HFFc6 (cell line): ENCODE measurements at regions not wholly inside any gene's neighbourhood (a gene's known extent, or its start where the extent isn't known, plus 50 kb on each side); places are given as distances from the start of the nearest gene placed in this dataset.

Experiments used
- DNase-seq: peaks from one replicate; pipeline ENCODE4 v3.0.0-alpha.2; 2018
- H3K27ac Mint-ChIP-seq: 2 replicates; pipeline ENCODE4 v1.8.0; 2020; ENCODE audit warnings: mild to moderate bottlenecking, mixed read lengths
- H3K27me3 Mint-ChIP-seq: 2 replicates; pipeline ENCODE4 v1.8.0; 2021; ENCODE audit warnings: mild to moderate bottlenecking, moderate library complexity, mixed read lengths; ENCODE audit not compliant: insufficient read depth
- H3K36me3 Mint-ChIP-seq: 2 replicates; pipeline ENCODE4 v1.8.0; 2021; ENCODE audit warnings: low read depth, mixed read lengths
- H3K4me1 Mint-ChIP-seq: 2 replicates; pipeline ENCODE4 v1.8.0; 2020; ENCODE audit warnings: low read depth, mixed read lengths
- H3K4me3 Mint-ChIP-seq: 2 replicates; pipeline ENCODE4 v1.8.0; 2020; ENCODE audit warnings: mild to moderate bottlenecking, moderate library complexity, mixed read lengths
- H3K9me3 Mint-ChIP-seq: 2 replicates; pipeline ENCODE4 v1.8.0; 2020; ENCODE audit warnings: mild to moderate bottlenecking, mixed read lengths
- CTCF ChIP-seq: fragments of 200-600 bp; sonication (generic); IDR thresholded peaks from 2 replicates; pipeline ENCODE4 v1.5.0; 2021; ENCODE audit warnings: antibody characterized with exemption, mild to moderate bottlenecking

GRCh38 chr2:17058772-17059402 lies 393.3 kb upstream of the CYRIA start:
- no peak overlapping the region for H3K27ac Mint-ChIP-seq
- no peak for DNase-seq
- no peaks in the 10 kb centered on the region; the same call in 1 of the 2 replicates for H3K27me3 Mint-ChIP-seq
- no peak for TF ChIP-seq CTCF
- H3K36me3 Mint-ChIP-seq = no peaks in the 10 kb centered on the region
- H3K9me3 Mint-ChIP-seq = peaks cover 42% of the 10 kb centered on the region
- H3K4me3 Mint-ChIP-seq = no peak overlapping the region
- no peaks in the 10 kb centered on the region for H3K4me1 Mint-ChIP-seq

DNA sequence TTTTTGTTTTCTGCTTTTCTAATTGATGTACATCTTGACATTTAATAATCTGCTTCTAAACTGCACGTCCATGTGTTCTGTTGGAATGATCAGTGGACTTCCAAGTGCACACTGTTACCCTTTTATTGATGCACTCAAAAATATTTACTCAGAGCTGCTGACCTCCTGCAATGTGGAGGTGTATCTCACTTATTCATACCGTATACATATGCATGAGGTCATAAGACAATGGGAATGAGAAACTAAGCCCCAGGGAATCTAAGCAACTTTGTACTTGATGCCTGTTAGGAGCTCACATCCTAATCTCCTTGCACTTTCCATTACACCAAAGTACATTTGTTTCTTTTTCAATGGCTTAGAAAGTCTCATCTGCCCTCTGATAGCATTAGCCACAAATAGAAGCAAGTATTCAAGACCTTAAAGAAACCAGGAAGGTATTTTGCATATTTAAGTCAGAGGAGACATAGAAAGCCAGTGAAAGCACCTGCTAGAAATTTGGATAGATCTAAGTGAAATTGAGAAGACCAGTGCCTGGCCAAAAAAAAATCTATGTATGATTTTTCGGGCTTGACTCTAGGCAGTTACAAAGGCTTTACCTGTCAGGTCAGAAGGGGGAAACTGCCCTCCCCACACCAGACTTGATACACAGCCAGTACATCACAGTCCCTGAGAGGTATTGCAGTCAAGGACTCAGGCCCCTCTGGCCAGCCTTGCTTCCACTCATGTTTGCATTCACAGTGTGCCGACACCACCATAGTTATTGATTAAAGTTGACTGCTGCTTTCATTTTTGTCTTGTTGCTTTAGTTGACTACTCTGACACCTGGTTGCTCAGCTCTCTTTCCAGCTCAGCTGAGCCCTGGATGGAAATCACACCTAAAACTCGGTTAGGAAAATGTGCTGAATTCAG lies 391.7 kb upstream of the CYRIA start:
- H3K9me3 Mint-ChIP-seq = peaks cover 51% of the 10 kb centered on the region
- no peaks in the 10 kb centered on the region for H3K36me3 Mint-ChIP-seq
- no peak for TF ChIP-seq CTCF
- no peak for DNase-seq
- no peak overlapping the region for H3K27ac Mint-ChIP-seq
- no peaks in the 10 kb centered on the region for H3K4me1 Mint-ChIP-seq
- no peak overlapping the region for H3K4me3 Mint-ChIP-seq
- H3K27me3 Mint-ChIP-seq = no peaks in the 10 kb centered on the region

- no peaks in the 10 kb centered on the region for H3K36me3 Mint-ChIP-seq
- no peak overlapping the region for H3K4me3 Mint-ChIP-seq
- H3K4me1 Mint-ChIP-seq = no peaks in the 10 kb centered on the region
- DNase-seq = no peak
- no peaks in the 10 kb centered on the region; the same call in 1 of the 2 replicates for H3K27me3 Mint-ChIP-seq
- H3K27ac Mint-ChIP-seq = no peak overlapping the region
- peaks cover 57% of the 10 kb centered on the region for H3K9me3 Mint-ChIP-seq
- TF ChIP-seq CTCF = no peak
These were observed 390.6 kb upstream of the CYRIA start for GRCh38 chr2:17056236-17056635.

GRCh38 chr2:17052001-17052400 lies 386.4 kb upstream of the CYRIA start:
- no peaks in the 10 kb centered on the region; the same call in 1 of the 2 replicates for H3K27me3 Mint-ChIP-seq
- H3K27ac Mint-ChIP-seq = no peak overlapping the region
- peaks cover 46% of the 10 kb centered on the region for H3K9me3 Mint-ChIP-seq
- TF ChIP-seq CTCF = no peak
- H3K4me3 Mint-ChIP-seq = no peak overlapping the region
- no peaks in the 10 kb centered on the region for H3K4me1 Mint-ChIP-seq
- no peak for DNase-seq
- no peaks in the 10 kb centered on the region for H3K36me3 Mint-ChIP-seq

DNA sequence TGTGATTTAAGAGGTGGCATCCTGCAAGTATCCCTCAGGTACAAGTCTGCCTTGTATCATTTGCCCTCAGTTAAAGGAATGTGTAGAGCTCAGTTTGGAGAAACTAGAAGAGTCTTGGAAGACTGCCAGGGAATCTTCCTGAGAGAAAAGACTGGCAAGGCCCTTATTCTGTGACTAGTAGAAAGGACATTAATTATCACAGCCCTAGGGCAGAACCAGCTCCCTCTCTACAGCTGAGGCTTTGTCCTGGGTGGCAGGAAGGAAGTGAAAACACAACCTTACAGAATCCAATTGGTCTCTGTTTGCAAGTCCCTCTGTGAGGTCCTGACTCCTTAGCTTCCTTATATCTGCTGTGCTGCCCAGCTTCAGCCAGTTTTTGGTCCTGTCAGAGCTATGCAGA lies 385.9 kb upstream of the CYRIA start:
- no peak for DNase-seq
- H3K4me1 Mint-ChIP-seq = no peaks in the 10 kb centered on the region
- H3K9me3 Mint-ChIP-seq = peaks cover 47% of the 10 kb centered on the region
- no peaks in the 10 kb centered on the region for H3K36me3 Mint-ChIP-seq
- H3K27ac Mint-ChIP-seq = no peak overlapping the region
- no peaks in the 10 kb centered on the region; the same call in 1 of the 2 replicates for H3K27me3 Mint-ChIP-seq
- H3K4me3 Mint-ChIP-seq = no peak overlapping the region
- no peak for TF ChIP-seq CTCF
